Endothelial cell of umbilical vein (primary cell): ENCODE measurements at regions not wholly inside any gene's neighbourhood (a gene's known extent, or its start where the extent isn't known, plus 50 kb on each side); places are given as distances from the start of the nearest gene placed in this dataset.

Source experiments
- CTCF ChIP-seq, 2 donors: IDR thresholded peaks; 1 replicate in 1 of 2; 2 replicates in 1 of 2; pipeline ENCODE4 v1.5.1; 2011; ENCODE audit warnings: low read length in 2 of 2, mild to moderate bottlenecking in 2 of 2, moderate library complexity in 2 of 2, control low read depth in 1 of 2, inconsistent platforms in 1 of 2, low read depth in 1 of 2; ENCODE audit not compliant: insufficient read depth in 1 of 2; ENCODE audit errors: extremely low read depth in 1 of 2
- EZH2 ChIP-seq: IDR thresholded peaks from 2 replicates; pipeline ENCODE4 v1.6.1; 2012; ENCODE audit warnings: borderline replicate concordance, low read depth, mild to moderate bottlenecking, moderate library complexity, low read length, inconsistent platforms; ENCODE audit not compliant: severe bottlenecking
- FOS ChIP-seq: IDR thresholded peaks from 2 replicates; pipeline ENCODE4 v1.6.1; 2011; ENCODE audit warnings: mild to moderate bottlenecking, low read length, moderate library complexity, borderline replicate concordance; ENCODE audit not compliant: insufficient read depth
- GATA2 ChIP-seq: IDR thresholded peaks from 2 replicates; pipeline ENCODE4 v1.7.0; 2011; ENCODE audit warnings: low read depth, mild to moderate bottlenecking, moderate library complexity, mixed read lengths, low read length; ENCODE audit not compliant: insufficient read length, insufficient read depth
- JUN ChIP-seq: IDR thresholded peaks from 2 replicates; pipeline ENCODE4 v1.6.1; 2011; ENCODE audit warnings: borderline replicate concordance, low read depth; ENCODE audit not compliant: insufficient read length, insufficient read depth
- MYC ChIP-seq: IDR thresholded peaks from one replicate; pipeline ENCODE4 v1.6.1; 2011; ENCODE audit warnings: mild to moderate bottlenecking, low read depth, low read length
- POLR2A ChIP-seq: IDR thresholded peaks from 2 replicates; pipeline ENCODE4 v1.6.1; 2012; ENCODE audit warnings: low read depth, mild to moderate bottlenecking, control low read depth, low read length
- POLR2AphosphoS5 ChIP-seq: IDR thresholded peaks from 2 replicates; pipeline ENCODE4 v1.6.1; 2012; ENCODE audit warnings: low read depth, mild to moderate bottlenecking, control low read depth, low read length, moderate library complexity; ENCODE audit not compliant: insufficient read depth
- TF ChIP-seq, protein P1 (sequence below): IDR thresholded peaks from 2 replicates; pipeline ENCODE4 v1.6.1; 2011; ENCODE audit not compliant: insufficient read depth, insufficient read length

- TF ChIP-seq EZH2: no peak
- TF ChIP-seq CTCF (IDR thresholded peaks at IDR 0.05; ENCODE audit: extremely low read depth in 1 of 2, insufficient read depth in 1 of 2, low read depth in 1 of 2, low read length in 2 of 2): no peak
- TF ChIP-seq, protein P1, sequence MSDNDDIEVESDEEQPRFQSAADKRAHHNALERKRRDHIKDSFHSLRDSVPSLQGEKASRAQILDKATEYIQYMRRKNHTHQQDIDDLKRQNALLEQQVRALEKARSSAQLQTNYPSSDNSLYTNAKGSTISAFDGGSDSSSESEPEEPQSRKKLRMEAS: no peak
- no peak for TF ChIP-seq POLR2A
- no peak for TF ChIP-seq FOS
- no peak for TF ChIP-seq POLR2AphosphoS5
- no peak for TF ChIP-seq GATA2
- TF ChIP-seq MYC: no peak
- TF ChIP-seq JUN: no peak
These were observed 154.1 kb downstream of the WNT5A start for GRCh38 chr3:55333046-55333445.
